ENCODE measurements at regions not wholly inside any gene's neighbourhood (a gene's known extent, or its start where the extent isn't known, plus 50 kb on each side); places are given as distances from the start of the nearest gene placed in this dataset.
"Not testable (repeated sequence)": the region's sequence is repeated elsewhere in the genome, so short reads cannot be mapped to it uniquely, and the experiment has no call there.

- no peak for DNase-seq
These were observed 138.7 kb downstream of the YTHDC2 start for GRCh38 chr5:113652161-113652560.

- no peak for DNase-seq
These were observed 141.3 kb downstream of the YTHDC2 start for GRCh38 chr5:113654828-113655227.

GRCh38 chr5:113660206-113660605 lies 146.7 kb downstream of the YTHDC2 start:
- DNase-seq = no peak

- no peak for DNase-seq
These were observed 147.3 kb downstream of the YTHDC2 start for GRCh38 chr5:113660706-113661250.

DNA sequence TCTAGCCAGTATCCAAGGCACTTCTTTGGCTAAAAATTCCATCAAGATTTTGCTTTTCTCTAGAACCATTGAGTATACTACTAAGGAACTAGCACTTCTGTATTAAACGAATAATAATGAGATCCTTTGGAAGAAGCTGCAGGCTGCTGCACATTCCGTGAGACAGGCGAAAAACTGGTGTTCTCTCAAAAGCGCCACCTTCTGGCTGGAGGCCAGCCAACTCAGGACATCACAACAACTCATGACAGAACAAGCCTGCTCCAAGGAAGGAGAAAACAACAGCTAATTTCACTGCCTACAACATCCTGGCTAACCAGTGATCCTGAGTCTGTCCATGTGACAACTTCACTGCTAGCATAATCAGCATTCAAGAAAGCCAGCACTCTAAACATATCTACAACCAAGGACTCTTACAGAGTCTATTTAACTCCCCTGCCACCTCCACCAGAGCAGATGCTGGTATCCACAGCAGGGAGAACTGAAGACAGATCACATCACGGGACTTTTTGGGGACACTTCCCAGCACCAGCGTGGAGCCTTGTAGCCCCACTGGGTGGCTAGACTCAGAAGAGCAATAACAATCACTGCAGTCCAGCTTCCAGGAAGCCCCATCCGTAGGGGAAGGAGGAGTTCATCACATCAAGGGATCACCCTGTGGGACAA lies 150.5 kb downstream of the YTHDC2 start:
- no peak for DNase-seq

GRCh38 chr5:113673041-113673440 lies 159.5 kb downstream of the YTHDC2 start:
- no peak for DNase-seq

DNA sequence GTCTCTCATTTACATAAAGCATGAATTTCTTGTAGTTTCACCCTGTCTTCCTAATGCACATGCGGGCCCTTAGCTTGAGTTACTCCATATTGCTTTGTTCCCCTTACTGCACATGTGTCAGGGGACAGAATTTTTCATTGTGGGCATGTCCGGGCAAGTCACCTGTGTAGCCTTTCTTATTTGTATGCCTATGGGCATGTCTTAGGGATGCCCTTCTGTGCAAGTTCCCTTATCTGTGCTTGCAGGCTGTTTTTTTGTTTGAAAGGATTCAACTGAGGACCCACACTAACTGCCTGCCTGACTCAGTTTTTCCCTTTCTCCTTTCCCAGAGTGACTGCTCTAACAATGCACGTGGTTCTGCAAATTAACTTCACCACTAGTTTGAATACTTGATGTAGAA lies 161.7 kb downstream of the YTHDC2 start:
- DNase-seq = no peak

DNA sequence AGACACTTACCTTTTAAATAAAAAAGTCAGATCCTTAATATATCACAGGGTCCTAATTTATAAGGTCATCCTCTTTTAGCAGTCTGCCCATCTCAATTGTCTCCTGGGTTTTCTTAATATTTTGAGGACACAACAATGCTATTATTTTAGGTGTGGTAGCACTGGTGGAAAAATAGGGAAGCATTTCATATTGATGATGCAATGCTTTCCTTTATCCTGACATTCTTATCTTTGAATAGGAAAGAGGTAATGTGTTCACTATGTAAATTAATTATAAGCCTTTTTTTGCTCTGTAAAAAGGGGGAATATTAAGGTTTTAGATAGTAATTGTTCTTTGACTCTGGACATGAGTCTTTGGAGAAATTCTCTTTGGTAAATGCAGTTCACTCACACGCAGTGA lies 164.7 kb downstream of the YTHDC2 start:
- no peak for DNase-seq

DNA sequence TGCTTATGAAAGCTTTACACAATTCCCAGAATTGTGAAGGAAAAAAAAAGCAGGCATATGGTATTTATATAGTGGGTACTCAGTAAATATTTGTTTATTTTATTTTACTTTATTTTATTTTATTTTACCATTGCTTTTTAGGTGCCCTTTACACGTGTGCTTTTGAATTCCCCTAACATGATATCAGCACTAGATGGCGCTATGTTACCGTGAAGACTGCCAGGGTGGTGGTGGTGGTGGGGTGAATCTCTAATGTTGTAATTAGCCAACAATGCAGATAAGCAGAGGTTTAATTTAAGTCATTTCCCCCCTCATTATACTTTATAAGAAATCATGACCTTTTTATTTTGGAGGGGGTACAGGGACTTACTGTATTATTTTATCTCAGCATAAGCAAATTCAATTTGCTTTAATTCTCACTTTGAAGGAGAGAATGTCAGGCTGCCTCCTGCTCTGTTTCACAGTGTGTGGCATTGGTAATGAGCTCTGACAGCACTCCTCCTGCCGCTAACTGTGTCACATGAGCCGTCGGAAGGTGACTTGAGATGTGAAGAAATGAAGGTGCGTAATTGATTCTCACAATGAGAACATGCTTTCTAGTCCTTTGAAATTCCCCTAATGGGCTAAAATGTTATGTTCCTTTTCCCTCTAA lies 165.6 kb downstream of the YTHDC2 start:
- DNase-seq = peak; percentile 5

DNA sequence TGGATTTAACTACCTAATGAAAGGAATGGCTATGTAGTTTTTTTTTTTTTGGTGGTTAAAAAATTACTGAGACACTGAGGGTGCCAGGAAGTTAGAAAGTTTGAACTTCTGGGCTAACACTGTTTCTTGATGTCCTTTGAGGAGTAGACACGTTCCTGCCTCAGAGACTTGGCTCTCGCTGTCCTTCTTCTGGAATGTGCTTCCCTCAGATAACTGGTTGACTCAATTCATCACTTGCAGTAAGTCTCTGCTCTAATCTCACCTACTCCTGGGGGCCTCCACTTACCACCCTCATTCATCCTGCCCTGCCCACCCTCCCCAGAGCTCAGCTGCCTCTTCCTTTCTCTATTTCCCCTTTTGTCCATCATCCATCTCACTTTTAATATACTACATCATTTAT lies 167.0 kb downstream of the YTHDC2 start:
- DNase-seq = no peak

GRCh38 chr5:113682497-113683136 lies 169.1 kb downstream of the YTHDC2 start:
- DNase-seq = no peak

DNA sequence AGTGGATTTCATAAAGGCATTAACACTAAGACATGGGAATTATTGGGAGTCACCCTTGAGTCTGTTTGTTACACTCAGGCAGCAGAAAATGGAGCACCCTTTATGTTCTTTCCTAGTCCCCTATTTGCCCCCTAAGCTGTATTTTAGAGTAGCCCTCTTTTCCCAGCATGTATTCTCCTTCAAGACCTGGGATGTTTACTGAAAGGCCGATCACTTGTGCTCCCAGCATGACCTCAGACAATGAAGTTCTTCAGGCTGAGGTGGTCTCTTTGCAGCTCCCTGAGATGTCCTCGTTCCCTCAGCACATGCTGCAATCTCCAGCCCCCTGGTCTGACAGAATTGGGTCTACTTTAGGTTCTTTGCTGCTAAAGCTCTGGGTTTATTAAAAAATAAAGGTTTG lies 169.7 kb downstream of the YTHDC2 start:
- DNase-seq = no peak

GRCh38 chr5:113686599-113686998 lies 173.1 kb downstream of the YTHDC2 start:
- no peak for DNase-seq

- no peak for DNase-seq
These were observed 176.2 kb downstream of the YTHDC2 start for GRCh38 chr5:113689647-113690046.

DNA sequence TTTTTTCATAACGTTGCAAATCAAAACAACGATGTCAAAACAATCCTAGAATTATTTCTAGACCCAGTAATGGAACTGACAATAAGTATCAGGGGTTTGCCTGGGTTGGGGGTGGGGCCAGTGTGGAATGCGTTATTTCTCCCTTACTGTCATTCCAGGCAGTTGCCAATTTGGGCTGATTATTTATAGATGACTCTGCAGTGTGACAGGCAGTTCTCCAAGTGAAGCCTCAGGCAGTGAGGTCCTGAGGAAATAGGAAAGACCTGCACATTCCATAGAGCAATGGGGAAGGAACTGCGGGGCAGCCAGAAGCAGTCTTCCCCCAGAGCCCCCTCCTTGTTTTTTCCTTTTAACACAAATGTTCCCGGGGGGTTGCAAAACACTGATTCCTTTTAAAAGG lies 179.0 kb downstream of the YTHDC2 start:
- no peak for DNase-seq

DNA sequence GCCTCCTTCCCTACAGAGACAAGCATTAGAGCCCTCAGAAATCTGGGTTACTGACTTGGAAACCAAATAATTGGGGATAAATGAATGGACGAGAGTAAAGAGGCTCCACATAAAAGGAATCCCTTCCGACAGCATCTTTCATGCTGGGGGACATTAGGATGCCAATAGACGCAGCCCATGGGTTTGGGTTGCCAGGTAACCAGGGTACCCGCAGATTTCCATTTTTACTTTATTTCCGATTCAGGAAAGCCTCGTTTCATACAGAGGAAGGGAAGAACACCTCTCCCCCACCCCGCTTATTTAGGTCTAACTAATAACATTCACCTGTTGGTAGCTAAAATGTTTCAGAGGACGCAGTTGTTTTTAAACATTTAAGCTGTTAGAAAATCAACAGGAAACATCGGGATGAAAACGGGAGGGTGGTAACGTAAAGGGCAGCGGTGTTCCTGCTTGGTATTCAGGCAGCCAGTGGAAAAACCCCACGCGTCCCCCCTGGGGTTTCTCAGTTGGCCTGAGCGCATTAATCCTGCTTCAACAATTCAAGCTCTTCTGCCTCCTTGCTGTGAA lies 179.5 kb downstream of the YTHDC2 start:
- DNase-seq = peak; percentile 50

DNA sequence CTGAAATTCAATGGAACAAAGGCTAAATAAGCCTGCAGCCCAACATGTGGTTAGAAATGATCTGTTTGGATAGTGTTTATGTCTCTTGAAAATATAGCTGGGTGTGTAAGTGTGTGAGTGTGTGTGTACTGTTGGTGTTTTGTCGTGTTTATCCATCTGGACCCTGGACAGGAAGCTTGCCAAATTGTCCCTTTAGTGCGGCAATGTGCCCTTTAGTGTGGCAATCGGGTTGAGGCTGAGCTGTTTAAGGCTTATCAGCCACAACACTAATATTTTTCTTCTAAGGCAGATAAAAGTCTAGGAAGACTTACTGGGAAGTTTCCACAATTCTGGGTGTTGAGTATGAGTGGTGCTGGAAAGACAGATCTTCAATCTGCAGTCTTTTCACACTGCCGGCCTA lies 180.2 kb downstream of the YTHDC2 start:
- DNase-seq = peak; percentile 47

- DNase-seq = no peak
These were observed 181.1 kb downstream of the YTHDC2 start for GRCh38 chr5:113694576-113694975.

DNA sequence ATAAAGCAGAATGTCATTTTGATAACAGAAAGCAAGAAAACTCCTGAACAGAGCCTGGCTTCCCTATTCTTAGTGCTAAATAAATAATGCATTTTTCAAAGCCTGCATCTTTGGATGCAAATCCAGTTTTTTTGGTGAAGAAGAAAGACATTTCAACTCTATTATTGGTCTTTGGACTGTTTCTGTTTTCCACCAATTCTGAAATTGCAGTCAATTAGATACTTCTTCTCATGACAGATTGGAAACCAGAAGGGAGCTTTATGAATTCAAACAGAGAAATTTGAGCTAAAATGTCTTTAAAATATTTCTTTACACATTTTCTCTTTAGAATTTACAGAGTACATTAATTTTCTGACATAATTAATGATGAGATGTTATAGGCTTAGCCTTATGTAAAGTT lies 189.8 kb downstream of the YTHDC2 start:
- no peak for DNase-seq

- no peak for DNase-seq
These were observed 192.2 kb downstream of the YTHDC2 start for GRCh38 chr5:113705657-113706056.

- DNase-seq = no peak
These were observed 199.6 kb downstream of the YTHDC2 start for GRCh38 chr5:113713051-113713450.

GRCh38 chr5:113715921-113716320 lies 202.4 kb downstream of the YTHDC2 start:
- not testable (repeated sequence) for DNase-seq

GRCh38 chr5:113719549-113719948 lies 206.1 kb downstream of the YTHDC2 start:
- DNase-seq = no peak

GRCh38 chr5:113721171-113721570 lies 207.7 kb downstream of the YTHDC2 start:
- no peak for DNase-seq

Data from NCI-H1092 (cell line).